H1 (cell line): ENCODE measurements at regions not wholly inside any gene's neighbourhood (a gene's known extent, or its start where the extent isn't known, plus 50 kb on each side); places are given as distances from the start of the nearest gene placed in this dataset.

ENCODE experiments used
- CTCF ChIA-PET: fragments of 300-600 bp; sonication (Branson Sonifier 250); formaldehyde crosslinking; loops from one replicate; lab custom pipeline; 2021; ENCODE audit not compliant: partially characterized antibody; lab: Charles Lee
- POLR2A ChIA-PET: fragments of 300-600 bp; sonication (Branson Sonifier 250); formaldehyde crosslinking; loops from one replicate; lab custom pipeline; 2021; ENCODE audit warnings: inconsistent platforms; ENCODE audit not compliant: partially characterized antibody; lab: Charles Lee
- DNase-seq, 2 experiments: peaks; one replicate each; pipeline versions ENCODE4 v3.0.0 to v3.0.0-alpha.2; 2010 to 2022; ENCODE audit warnings: low spot score in 2 of 2, low read depth in 1 of 2, mixed read lengths in 1 of 2
- FAIRE-seq: peaks from 2 replicates; lab custom pipeline; 2011; peaks lifted over from hg19 to GRCh38; lab: Jason Lieb, UNC
- H2AFZ ChIP-seq: 2 replicates; pipeline ENCODE4 v1.8.1; 2012; ENCODE audit warnings: low read length, inconsistent platforms
- H2AK5ac ChIP-seq: 2 replicates; pipeline ENCODE4 v1.6.1; 2013; ENCODE audit warnings: low read depth, low read length
- H2BK120ac ChIP-seq: replicated peaks from 2 replicates; pipeline ENCODE3; 2013; ENCODE audit warnings: low read depth, low read length, inconsistent platforms
- H2BK12ac ChIP-seq: 2 replicates; pipeline ENCODE4 v1.6.1; 2013; ENCODE audit warnings: low read depth, low read length
- H2BK15ac ChIP-seq: 2 replicates; pipeline ENCODE4 v1.6.1; 2013; ENCODE audit warnings: low read length
- H2BK20ac ChIP-seq: 2 replicates; pipeline ENCODE4 v1.6.1; 2013; ENCODE audit warnings: low read length
- H2BK5ac ChIP-seq: 2 replicates; pipeline ENCODE4 v1.6.1; 2013; ENCODE audit warnings: low read depth, low read length
- H3K14ac ChIP-seq: 2 replicates; pipeline ENCODE4 v1.6.1; 2013; ENCODE audit warnings: inconsistent platforms; ENCODE audit not compliant: insufficient read length
- H3K18ac ChIP-seq: 2 replicates; pipeline ENCODE4 v1.6.1; 2013; ENCODE audit warnings: low read length; ENCODE audit errors: extremely low read depth
- H3K23ac ChIP-seq: 2 replicates; pipeline ENCODE4 v1.6.1; 2013; ENCODE audit warnings: inconsistent platforms; ENCODE audit not compliant: insufficient read length
- H3K23me2 ChIP-seq: 2 replicates; pipeline ENCODE4 v1.6.1; 2013; ENCODE audit warnings: low read depth, low read length
- H3K27ac ChIP-seq: 2 replicates; pipeline ENCODE4 v1.6.1; 2011; ENCODE audit warnings: low read depth, low read length, inconsistent platforms
- H3K27me3 ChIP-seq, 4 experiments: replicated peaks in 1 of 4; 1 replicate in 1 of 4; 2 replicates in 3 of 4; pipeline versions ENCODE4 v1.6.1 to v1.8.1; 2011 to 2013; ENCODE audit warnings: low read length in 3 of 4, mild to moderate bottlenecking in 3 of 4, inconsistent platforms in 2 of 4, mixed read lengths in 2 of 4, moderate library complexity in 1 of 4; ENCODE audit not compliant: control insufficient read depth in 3 of 4, insufficient read depth in 3 of 4; ENCODE audit errors: extremely low read depth in 1 of 4
- H3K36me3 ChIP-seq, 4 experiments: 2 replicates each; pipeline versions ENCODE4 v1.6.1 to v1.8.1; 2011 to 2013; ENCODE audit warnings: mild to moderate bottlenecking in 4 of 4, low read length in 3 of 4, moderate library complexity in 2 of 4, control low read depth in 1 of 4, inconsistent platforms in 1 of 4; ENCODE audit not compliant: insufficient read depth in 4 of 4, control insufficient read depth in 2 of 4
- H3K4ac ChIP-seq: replicated peaks from 2 replicates; pipeline ENCODE3; 2013; ENCODE audit warnings: low read length, low read depth, mixed read lengths, inconsistent platforms; ENCODE audit not compliant: insufficient read length
- H3K4me1 ChIP-seq, 4 experiments: replicated peaks in 1 of 4; 1 replicate in 1 of 4; 2 replicates in 3 of 4; pipeline versions ENCODE4 v1.6.1 to v1.8.1; 2011 to 2013; ENCODE audit warnings: low read length in 3 of 4, inconsistent platforms in 2 of 4, mixed read lengths in 1 of 4; ENCODE audit not compliant: insufficient read depth in 4 of 4, control insufficient read depth in 3 of 4
- H3K4me2 ChIP-seq, 2 experiments: 2 replicates each; pipeline versions ENCODE4 v1.6.1 to v1.8.1; 2011 to 2013; ENCODE audit warnings: low read depth in 2 of 2, low read length in 2 of 2, control low read depth in 1 of 2, inconsistent platforms in 1 of 2, mild to moderate bottlenecking in 1 of 2; ENCODE audit not compliant: insufficient read depth in 1 of 2
- H3K4me3 ChIP-seq, 4 experiments: fragments of 200-600, 300-600 bp in 1 of 4; sonication (generic), shearing (Covaris generic), sonication (Bioruptor Twin) in 1 of 4; 2 replicates each; pipeline versions ENCODE4 v1.5.1 to v1.8.1; 2011 to 2016; ENCODE audit warnings: low read length in 4 of 4, low read depth in 3 of 4, control low read depth in 2 of 4, inconsistent platforms in 2 of 4, mild to moderate bottlenecking in 2 of 4, mixed read lengths in 1 of 4, moderate library complexity in 1 of 4; ENCODE audit not compliant: insufficient read depth in 2 of 4; ENCODE audit errors: extremely low read depth in 1 of 4
- H3K56ac ChIP-seq: replicated peaks from 2 replicates; pipeline ENCODE3; 2013; ENCODE audit warnings: low read depth, mild to moderate bottlenecking, mixed read lengths, low read length, inconsistent platforms; ENCODE audit not compliant: insufficient read length
- H3K79me1 ChIP-seq: 2 replicates; pipeline ENCODE4 v1.6.1; 2013; ENCODE audit warnings: low read depth, low read length, control low read depth
- H3K79me2 ChIP-seq, 2 experiments: 2 replicates each; pipeline versions ENCODE4 v1.6.1 to v1.8.1; 2012 to 2013; ENCODE audit warnings: low read length in 2 of 2, mild to moderate bottlenecking in 2 of 2, inconsistent platforms in 1 of 2; ENCODE audit not compliant: insufficient read depth in 2 of 2, control insufficient read depth in 1 of 2
- H3K9ac ChIP-seq, 4 experiments: replicated peaks in 1 of 4; 1 replicate in 1 of 4; 2 replicates in 3 of 4; pipeline versions ENCODE4 v1.6.1 to v1.8.1; 2011 to 2013; ENCODE audit warnings: low read depth in 3 of 4, low read length in 3 of 4, control low read depth in 2 of 4, mild to moderate bottlenecking in 2 of 4, moderate library complexity in 2 of 4, inconsistent platforms in 1 of 4; ENCODE audit errors: extremely low read depth in 1 of 4
- H3K9me3 ChIP-seq, 2 experiments: 2 replicates each; pipeline versions ENCODE4 v1.6.1 to v1.8.1; 2012 to 2013; ENCODE audit warnings: mild to moderate bottlenecking in 2 of 2, moderate library complexity in 2 of 2, control low read depth in 1 of 2, inconsistent platforms in 1 of 2, low read depth in 1 of 2, low read length in 1 of 2, mixed read lengths in 1 of 2; ENCODE audit not compliant: insufficient read depth in 2 of 2
- H4K20me1 ChIP-seq, 2 experiments: replicated peaks in 1 of 2; 2 replicates each; pipeline versions ENCODE3 to v1.8.1; 2011 to 2013; ENCODE audit warnings: inconsistent platforms in 2 of 2, low read length in 2 of 2, mild to moderate bottlenecking in 1 of 2; ENCODE audit not compliant: insufficient read depth in 2 of 2, control insufficient read depth in 1 of 2
- H4K5ac ChIP-seq: 2 replicates; pipeline ENCODE4 v1.6.1; 2013; ENCODE audit warnings: low read length, low read depth, mixed read lengths, inconsistent platforms; ENCODE audit not compliant: insufficient read length
- H4K8ac ChIP-seq: 2 replicates; pipeline ENCODE4 v1.8.0; 2013; ENCODE audit warnings: mild to moderate bottlenecking, moderate library complexity, low read length, inconsistent platforms; ENCODE audit not compliant: insufficient read depth; ENCODE audit errors: extremely low read depth
- H4K91ac ChIP-seq: replicated peaks from 2 replicates; pipeline ENCODE3; 2013; ENCODE audit warnings: low read length, mixed read lengths, inconsistent platforms; ENCODE audit not compliant: insufficient read length
- CBX8 ChIP-seq: fragments of 300-800, 300-1000 bp; sonication (generic); IDR thresholded peaks from 2 replicates; pipeline ENCODE4 v1.7.1; 2016; ENCODE audit warnings: low read depth, low read length, borderline replicate concordance
- EGR1 ChIP-seq: IDR thresholded peaks from 2 replicates; pipeline ENCODE4 v1.6.1; 2011; ENCODE audit warnings: low read depth, low read length, borderline replicate concordance
- RNF2 ChIP-seq: fragments of 200-900, 300-1000 bp; sonication (generic); IDR thresholded peaks from 2 replicates; pipeline ENCODE4 v1.7.1; 2016; ENCODE audit warnings: borderline replicate concordance, low read depth, mild to moderate bottlenecking, antibody characterized with exemption, low read length; ENCODE audit not compliant: poor library complexity, severe bottlenecking; ENCODE audit errors: missing control alignments
- SIRT6 ChIP-seq: IDR thresholded peaks from one replicate; pipeline ENCODE4 v1.7.1; 2012; ENCODE audit warnings: low read length, inconsistent platforms
- TBP ChIP-seq: IDR thresholded peaks from 2 replicates; pipeline ENCODE4 v1.6.1; 2011; ENCODE audit warnings: low read depth, low read length, improper control_type of control experiment
- WGBS, 2 experiments: shearing (Covaris generic) in 1 of 2; methylation state at CpG; one replicate each; pipeline versions ENCODE4 v1.1.6 to v1.1.7; 2013 to 2015; ENCODE audit warnings: low lambda C conversion rate in 2 of 2, mixed read lengths in 2 of 2, inconsistent platforms in 1 of 2, low coverage in 1 of 2, missing lambda C conversion rate in 1 of 2; ENCODE audit not compliant: insufficient replicate concordance in 2 of 2, insufficient coverage in 1 of 2, insufficient read length in 1 of 2; ENCODE audit errors: extremely low coverage in 1 of 2, missing lambda C conversion rate in 1 of 2; 5-methylcytosine and 5-hydroxymethylcytosine counted together
- TF ChIP-seq, protein P1 (sequence below): IDR thresholded peaks from 2 replicates; pipeline ENCODE4 v1.6.1; 2011; ENCODE audit warnings: low read depth, mild to moderate bottlenecking, low read length; ENCODE audit not compliant: insufficient read depth
- TF ChIP-seq, protein P2 (sequence below): IDR thresholded peaks from 2 replicates; pipeline ENCODE4 v1.6.1; 2011; ENCODE audit warnings: low read length, improper control_type of control experiment
- TF ChIP-seq, protein P3 (sequence below): IDR thresholded peaks from 2 replicates; pipeline ENCODE4 v1.6.1; 2012; ENCODE audit warnings: inconsistent platforms

DNA sequence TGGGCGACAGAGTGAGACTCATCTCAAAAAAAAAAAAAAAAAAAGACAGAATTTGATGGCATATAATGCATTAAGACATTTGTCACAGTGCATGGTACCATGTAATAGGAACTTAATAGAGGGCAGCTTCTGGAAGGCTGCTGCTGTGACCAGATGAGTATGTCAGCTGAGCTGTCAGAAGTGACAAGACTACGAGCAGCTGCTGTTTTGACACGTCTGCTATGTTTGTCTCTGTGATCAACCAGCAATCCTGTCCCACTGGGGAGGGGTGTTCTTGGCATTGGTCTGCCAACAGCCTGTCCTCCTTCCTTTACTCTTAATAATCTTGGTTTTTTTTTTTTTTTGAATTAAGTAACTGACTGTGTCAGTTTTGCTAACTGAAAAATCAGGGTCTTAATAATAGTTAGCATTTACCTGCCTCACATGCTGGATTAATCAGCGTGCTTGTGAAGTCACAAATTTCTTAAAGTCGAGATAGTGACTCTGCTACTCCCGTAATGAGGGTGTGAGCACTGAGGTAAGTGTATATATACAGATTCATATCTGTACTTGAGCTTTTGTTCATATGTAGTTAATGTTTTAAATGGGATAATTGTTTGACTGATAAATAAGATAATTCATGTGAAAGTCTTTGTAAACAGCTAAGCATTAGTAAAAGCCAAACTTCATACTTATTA, 152.4 kb downstream of the BMP2 start:
- Histone ChIP-seq H2AK5ac (no peak overlapping the region), H2BK120ac (no peak overlapping the region), H3K18ac (no peak overlapping the region), H4K5ac (no peak overlapping the region), H3K23ac (no peak overlapping the region), H3K4me1 (peaks cover 0 to 6% (median 4%) of the 10 kb centered on the region in 4 experiments; a peak in 3 of 7 replicates), H3K23me2 (no peaks in the 10 kb centered on the region), H2BK15ac (no peak overlapping the region), H3K79me2 (no peaks in the 10 kb centered on the region), H2BK12ac (no peak overlapping the region), H3K9ac (no peak overlapping the region), H4K91ac (no peak overlapping the region), H3K27ac (no peak overlapping the region), H3K27me3 (no peaks in the 10 kb centered on the region), H3K36me3 (no peaks in the 10 kb centered on the region), H3K56ac (no peak overlapping the region), H4K8ac (no peak overlapping the region), H3K9me3 (no peaks in the 10 kb centered on the region; a peak in 1 of 4 replicates), H2BK5ac (no peak overlapping the region), H2BK20ac (no peak overlapping the region), H3K79me1 (no peaks in the 10 kb centered on the region), H3K4ac (no peak overlapping the region), H3K4me2 (no peak overlapping the region), H3K14ac (no peak overlapping the region), H2AFZ (no peak overlapping the region), H4K20me1 (no peaks in the 10 kb centered on the region), H3K4me3 (no peak overlapping the region)
- CTCF ChIA-PET, result interaction anchor here (0.9 to 1.2 kb wide), 4 partner anchors 12 to 91 kb away, joined by 3 to 5 read pairs (median 3); no protein-coding TSS in a partner anchor
- 80% methylated on average over 5 of the region's 6 CpGs; no CpG with 5 or more reads in 1 of the 2 experiments for WGBS, 2 experiments
- POLR2A ChIA-PET, result no interaction called here
- no peak for DNase-seq
- no peak for FAIRE-seq
- TF ChIP-seq CBX8, result no peak
- TF ChIP-seq SIRT6, result no peak
- TF ChIP-seq, protein P1, sequence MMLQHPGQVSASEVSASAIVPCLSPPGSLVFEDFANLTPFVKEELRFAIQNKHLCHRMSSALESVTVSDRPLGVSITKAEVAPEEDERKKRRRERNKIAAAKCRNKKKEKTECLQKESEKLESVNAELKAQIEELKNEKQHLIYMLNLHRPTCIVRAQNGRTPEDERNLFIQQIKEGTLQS, result no peak
- TF ChIP-seq, protein P2, sequence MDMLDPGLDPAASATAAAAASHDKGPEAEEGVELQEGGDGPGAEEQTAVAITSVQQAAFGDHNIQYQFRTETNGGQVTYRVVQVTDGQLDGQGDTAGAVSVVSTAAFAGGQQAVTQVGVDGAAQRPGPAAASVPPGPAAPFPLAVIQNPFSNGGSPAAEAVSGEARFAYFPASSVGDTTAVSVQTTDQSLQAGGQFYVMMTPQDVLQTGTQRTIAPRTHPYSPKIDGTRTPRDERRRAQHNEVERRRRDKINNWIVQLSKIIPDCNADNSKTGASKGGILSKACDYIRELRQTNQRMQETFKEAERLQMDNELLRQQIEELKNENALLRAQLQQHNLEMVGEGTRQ, result no peak
- TF ChIP-seq, protein P3, sequence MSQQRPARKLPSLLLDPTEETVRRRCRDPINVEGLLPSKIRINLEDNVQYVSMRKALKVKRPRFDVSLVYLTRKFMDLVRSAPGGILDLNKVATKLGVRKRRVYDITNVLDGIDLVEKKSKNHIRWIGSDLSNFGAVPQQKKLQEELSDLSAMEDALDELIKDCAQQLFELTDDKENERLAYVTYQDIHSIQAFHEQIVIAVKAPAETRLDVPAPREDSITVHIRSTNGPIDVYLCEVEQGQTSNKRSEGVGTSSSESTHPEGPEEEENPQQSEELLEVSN, result no peak
- no peak for TF ChIP-seq RNF2
- no peak for TF ChIP-seq TBP
- no peak for TF ChIP-seq EGR1
